Right cardiac atrium (tissue), 5 donors: ENCODE measurements at regions not wholly inside any gene's neighbourhood (a gene's known extent, or its start where the extent isn't known, plus 50 kb on each side); places are given as distances from the start of the nearest gene placed in this dataset.

Experiments used
- ATAC-seq, 2 donors: fragments of 200-7000 bp; cut with Tn5 transposase; one replicate each; pipeline versions ENCODE4 v1.8.0 to v1.9.1; 2020; ENCODE audit warnings: moderate library complexity in 2 of 2, mild to moderate bottlenecking in 1 of 2
- DNase-seq, 3 donors: peaks; one replicate each; pipeline ENCODE4 v3.0.0-alpha.2; 2020
- H3K27ac ChIP-seq: one replicate; pipeline ENCODE4 v1.5.1; 2013; ENCODE audit warnings: mild to moderate bottlenecking, low read length, control low read depth, moderate library complexity
- H3K27me3 ChIP-seq: one replicate; pipeline ENCODE4 v1.6.1; 2013; ENCODE audit not compliant: control insufficient read depth, insufficient read depth
- H3K4me1 ChIP-seq: one replicate; pipeline ENCODE4 v1.6.1; 2013; ENCODE audit warnings: low read length; ENCODE audit not compliant: control insufficient read depth, insufficient read depth
- H3K4me3 ChIP-seq: one replicate; pipeline ENCODE4 v1.5.1; 2013; ENCODE audit warnings: low read length, control low read depth
- H3K9me3 ChIP-seq: one replicate; pipeline ENCODE4 v1.6.1; 2013; ENCODE audit warnings: low read length; ENCODE audit not compliant: control insufficient read depth
- WGBS: extraction: QIAGEN DNeasy Blood & Tissue Kit; methylation state at CpG from one replicate; pipeline ENCODE4 v1.1.7; 2013; 5-methylcytosine and 5-hydroxymethylcytosine counted together
- intact Hi-C, 4 donors: fragments of 100-400 bp; cut with DNase I; formaldehyde crosslinking; loops; one replicate each; pipeline versions ENCODE4 v1.11.0 to v1.14.0; 2022 to 2023
- donor health status: healthy with polysubstance abuse.
- donor health status: DM: no; HTN: yes; CAD: no.
- donor health status: DM: no; HTN: no; CAD: no.
- donor health status: DM: no; HTN: yes; CAD: no; lungs with severe emphysema.
- donor health status: DM: yes; HTN: yes; CAD: no.

- no peak for ATAC-seq
These were observed 573.3 kb downstream of the MCTP2 start for GRCh38 chr15:94804613-94805012.

GRCh38 chr15:94815110-94815731 is 583.9 kb downstream of the MCTP2 start:
- no peaks in the 10 kb centered on the region for H3K27me3 ChIP-seq
- no peak overlapping the region for H3K4me3 ChIP-seq
- DNase-seq (no peak), ATAC-seq (no peak)
- intact Hi-C loops = no loop called here
- 71% methylated on average over 4 of the region's 4 CpGs for WGBS
- H3K27ac ChIP-seq = no peak overlapping the region
- no peaks in the 10 kb centered on the region for H3K9me3 ChIP-seq
- H3K4me1 ChIP-seq = no peaks in the 10 kb centered on the region

More at GRCh38 chr15:94804613-94805012, 573.3 kb downstream of the MCTP2 start:
- no peaks in the 10 kb centered on the region for H3K9me3 ChIP-seq
- no peak overlapping the region for H3K27ac ChIP-seq
- no peaks in the 10 kb centered on the region for H3K27me3 ChIP-seq
- no peak overlapping the region for H3K4me3 ChIP-seq
- no peak for DNase-seq
- WGBS = 27% methylated on average over 2 of the region's 2 CpGs
- H3K4me1 ChIP-seq = no peaks in the 10 kb centered on the region
- intact Hi-C loops = no loop called here

GRCh38 chr15:94815914-94816313 is 584.6 kb downstream of the MCTP2 start:
- 80% methylated on average over 5 of the region's 5 CpGs for WGBS
- intact Hi-C loops = no loop called here
- H3K9me3 ChIP-seq = no peaks in the 10 kb centered on the region

GRCh38 chr15:94829887-94830884 is 598.8 kb downstream of the MCTP2 start:
- ATAC-seq (no peak), DNase-seq (no peak)
- Histone ChIP-seq H3K9me3 (peaks cover 2% of the 10 kb centered on the region), H3K4me1 (no peaks in the 10 kb centered on the region), H3K4me3 (no peak overlapping the region), H3K27ac (no peak overlapping the region), H3K27me3 (no peaks in the 10 kb centered on the region)
- intact Hi-C loops = no loop called here
- 94% methylated on average over 15 of the region's 15 CpGs for WGBS

More at GRCh38 chr15:94815914-94816313, 584.6 kb downstream of the MCTP2 start:
- ATAC-seq = no peak
- Histone ChIP-seq H3K27ac (no peak overlapping the region), H3K4me3 (no peak overlapping the region), H3K4me1 (no peaks in the 10 kb centered on the region), H3K27me3 (no peaks in the 10 kb centered on the region)
- no peak for DNase-seq

GRCh38 chr15:94834000-94834399 is 602.6 kb downstream of the MCTP2 start:
- DNase-seq (no peak), ATAC-seq (no peak)
- intact Hi-C loops = no loop called here
- no peak overlapping the region for H3K27ac ChIP-seq
- H3K27me3 ChIP-seq = no peaks in the 10 kb centered on the region
- no peak overlapping the region for H3K4me3 ChIP-seq
- H3K4me1 ChIP-seq = no peaks in the 10 kb centered on the region
- H3K9me3 ChIP-seq = peaks cover 2% of the 10 kb centered on the region
- WGBS = 93% methylated on average over 3 of the region's 3 CpGs

GRCh38 chr15:94834494-94834893 is 603.1 kb downstream of the MCTP2 start:
- no peaks in the 10 kb centered on the region for H3K4me1 ChIP-seq
- ATAC-seq (no peak), DNase-seq (no peak)
- no peak overlapping the region for H3K27ac ChIP-seq
- H3K9me3 ChIP-seq = peaks cover 2% of the 10 kb centered on the region
- intact Hi-C loops = no loop called here
- H3K4me3 ChIP-seq = no peak overlapping the region
- H3K27me3 ChIP-seq = no peaks in the 10 kb centered on the region
- WGBS = 85% methylated on average over 1 of the region's 1 CpG

- 67% methylated on average over 1 of the region's 1 CpG for WGBS
These were observed 606.9 kb downstream of the MCTP2 start for GRCh38 chr15:94838281-94838680.

GRCh38 chr15:94840794-94841783 is 609.7 kb downstream of the MCTP2 start:
- WGBS = 89% methylated on average over 10 of the region's 10 CpGs
- no peak for DNase-seq
- no peak overlapping the region for H3K27ac ChIP-seq
- peaks cover 1% of the 10 kb centered on the region for H3K4me1 ChIP-seq
- ATAC-seq = peak in 1 of 2 donors; percentile 7
- H3K9me3 ChIP-seq = peaks cover 4% of the 10 kb centered on the region
- H3K27me3 ChIP-seq = no peaks in the 10 kb centered on the region
- no peak overlapping the region for H3K4me3 ChIP-seq
- intact Hi-C loops = loop anchor here in 1 of 4 donors (10.0 kb wide), 1 partner anchor 166 kb away; no protein-coding TSS in a partner anchor

More at GRCh38 chr15:94838281-94838680, 606.9 kb downstream of the MCTP2 start:
- intact Hi-C loops = no loop called here
- peaks cover 4% of the 10 kb centered on the region for H3K9me3 ChIP-seq
- H3K27me3 ChIP-seq = no peaks in the 10 kb centered on the region
- no peak overlapping the region for H3K27ac ChIP-seq
- H3K4me1 ChIP-seq = peaks cover 1% of the 10 kb centered on the region
- H3K4me3 ChIP-seq = no peak overlapping the region
- DNase-seq (no peak), ATAC-seq (no peak)

- intact Hi-C loops = loop anchor here in 1 of 4 donors (10.0 kb wide), 1 partner anchor 168 kb away; no protein-coding TSS in a partner anchor
- DNase-seq = no peak
These were observed 611.7 kb downstream of the MCTP2 start for GRCh38 chr15:94843060-94843459.

GRCh38 chr15:94844198-94844537 is 612.8 kb downstream of the MCTP2 start:
- Histone ChIP-seq H3K27me3 (no peaks in the 10 kb centered on the region), H3K9me3 (peaks cover 4% of the 10 kb centered on the region), H3K4me1 (peaks cover 1% of the 10 kb centered on the region), H3K27ac (peak overlapping the region; percentile 45), H3K4me3 (peak overlapping the region; percentile 70)
- intact Hi-C loops = loop anchor here in 1 of 4 donors (10.0 kb wide), 1 partner anchor 169 kb away; no protein-coding TSS in a partner anchor
- WGBS = 56% methylated on average over 5 of the region's 5 CpGs
- DNase-seq (no peak), ATAC-seq (no peak)

More at GRCh38 chr15:94843060-94843459, 611.7 kb downstream of the MCTP2 start:
- no peak overlapping the region for H3K27ac ChIP-seq
- H3K4me1 ChIP-seq = peaks cover 1% of the 10 kb centered on the region
- ATAC-seq = no peak
- no peak overlapping the region for H3K4me3 ChIP-seq
- H3K27me3 ChIP-seq = no peaks in the 10 kb centered on the region
- peaks cover 4% of the 10 kb centered on the region for H3K9me3 ChIP-seq
